ENCODE measurements at regions not wholly inside any gene's neighbourhood (a gene's known extent, or its start where the extent isn't known, plus 50 kb on each side); places are given as distances from the start of the nearest gene placed in this dataset.

- TF ChIP-seq ZFX (IDR thresholded peaks at IDR 0.05) = no peak
- no peak for TF ChIP-seq CTCF (conservative IDR thresholded peaks at IDR 0.05)
- no peak overlapping the region for H3K27ac ChIP-seq
Observed at GRCh38 chr5:60336491-60336890, 363.5 kb downstream of the DEPDC1B start.

GRCh38 chr5:60335913-60336312 is 364.1 kb downstream of the DEPDC1B start:
- TF ChIP-seq ZFX (IDR thresholded peaks at IDR 0.05) (no peak), CTCF (conservative IDR thresholded peaks at IDR 0.05) (no peak)
- no peak overlapping the region for H3K27ac ChIP-seq

DNA sequence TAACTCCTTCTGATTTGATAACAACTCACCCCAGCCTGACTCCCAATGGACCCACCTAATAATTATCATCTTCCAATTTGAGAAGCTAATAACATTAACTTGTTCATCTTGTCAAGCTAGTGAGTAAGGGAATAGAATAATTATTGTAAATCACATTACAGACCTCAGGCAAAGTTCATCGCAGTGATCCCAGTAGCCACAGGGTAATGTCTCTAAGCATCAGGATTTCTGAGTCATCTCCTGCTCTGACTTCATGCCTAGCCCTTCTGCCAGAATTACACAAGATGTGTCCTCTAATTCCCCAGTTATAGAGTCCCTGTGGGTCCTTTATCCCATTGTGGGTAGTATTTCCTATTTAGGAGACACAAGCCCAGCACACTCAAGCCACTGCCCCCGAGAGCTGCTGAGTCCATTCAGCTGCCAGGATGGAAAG is 365.7 kb downstream of the DEPDC1B start:
- TF ChIP-seq CTCF (conservative IDR thresholded peaks at IDR 0.05) = no peak
- TF ChIP-seq ZFX (IDR thresholded peaks at IDR 0.05) = no peak
- H3K27ac ChIP-seq = no peak overlapping the region

DNA sequence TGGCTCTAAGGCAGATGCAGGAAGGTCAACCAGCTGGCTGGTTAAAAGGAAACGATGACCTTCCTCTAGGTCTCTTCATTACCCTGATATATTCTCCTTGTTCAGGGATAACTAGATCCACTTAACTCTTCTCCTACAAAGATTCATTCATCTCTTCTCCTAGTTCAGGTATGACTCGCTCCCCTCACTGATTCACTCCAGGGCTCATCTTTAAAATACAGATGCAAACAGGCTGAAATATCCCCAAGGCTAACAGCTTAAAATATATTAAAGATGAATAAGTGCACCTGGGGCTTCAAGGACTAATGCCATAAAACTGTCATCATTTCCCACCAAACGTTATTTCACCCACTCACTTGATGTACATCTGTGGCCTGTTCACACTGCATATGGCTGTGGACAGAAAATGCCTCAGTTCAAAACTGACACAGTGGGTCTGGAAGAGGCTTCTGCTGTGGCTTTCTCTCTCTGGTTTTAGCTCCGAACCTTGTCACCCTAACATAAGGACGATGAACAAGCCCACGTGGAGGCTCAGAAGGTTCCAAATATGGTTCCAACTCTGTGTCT is 366.9 kb downstream of the DEPDC1B start:
- no peak overlapping the region for H3K27ac ChIP-seq
- TF ChIP-seq CTCF (conservative IDR thresholded peaks at IDR 0.05) = no peak
- TF ChIP-seq ZFX (IDR thresholded peaks at IDR 0.05) = no peak

GRCh38 chr5:60332244-60333004 is 367.5 kb downstream of the DEPDC1B start:
- no peak for TF ChIP-seq ZFX (IDR thresholded peaks at IDR 0.05)
- no peak for TF ChIP-seq CTCF (conservative IDR thresholded peaks at IDR 0.05)
- no peak overlapping the region for H3K27ac ChIP-seq

GRCh38 chr5:60330236-60330635 is 369.7 kb downstream of the DEPDC1B start:
- TF ChIP-seq ZFX (IDR thresholded peaks at IDR 0.05) = no peak
- H3K27ac ChIP-seq = no peak overlapping the region

DNA sequence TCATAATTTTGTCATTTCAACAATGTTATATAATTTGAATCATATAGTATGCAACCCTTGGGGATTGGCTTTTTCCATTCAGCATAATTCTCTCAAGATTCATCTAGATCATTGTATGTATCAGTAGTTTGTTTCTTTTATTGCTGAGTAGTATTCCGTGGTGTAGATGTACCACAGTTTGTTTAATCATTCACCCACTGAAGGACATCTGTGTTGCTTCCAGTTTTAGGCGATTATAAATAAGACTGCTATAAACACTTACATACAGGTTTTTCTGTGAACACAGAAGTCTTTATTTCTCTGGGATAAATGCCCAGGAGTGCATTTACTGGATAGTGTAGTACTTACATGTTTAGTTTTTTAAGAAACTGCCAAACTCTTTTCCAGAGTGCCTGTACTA is 374.1 kb downstream of the DEPDC1B start:
- TF ChIP-seq ZFX (IDR thresholded peaks at IDR 0.05) (no peak), CTCF (conservative IDR thresholded peaks at IDR 0.05) (no peak)

GRCh38 chr5:60323596-60323995 is 376.4 kb downstream of the DEPDC1B start:
- H3K27ac ChIP-seq = no peak overlapping the region
- TF ChIP-seq ZFX (IDR thresholded peaks at IDR 0.05) = no peak

More for the DNA sequence above, 374.1 kb downstream of the DEPDC1B start:
- no peak overlapping the region for H3K27ac ChIP-seq

Data from C4-2B (cell line).